Effector memory CD8-positive, alpha-beta T cell (primary cell): ENCODE measurements at regions not wholly inside any gene's neighbourhood (a gene's known extent, or its start where the extent isn't known, plus 50 kb on each side); places are given as distances from the start of the nearest gene placed in this dataset.

ENCODE experiments used
- ATAC-seq: fragments of 150-1000 bp; cut with Tn5 transposase; replicated peaks from 2 replicates; pipeline ENCODE4 v1.10.0; 2021; ENCODE audit warnings: mild to moderate bottlenecking, moderate library complexity
- DNase-seq, 3 experiments: peaks; one replicate each; pipeline ENCODE4 v3.0.0; 2021
- H3K27ac Mint-ChIP-seq, 2 donors: one replicate each; pipeline ENCODE4 v1.8.0; 2022; ENCODE audit warnings: mild to moderate bottlenecking in 2 of 2, mixed read lengths in 2 of 2, moderate library complexity in 2 of 2
- H3K27me3 Mint-ChIP-seq, 2 donors: one replicate each; pipeline ENCODE4 v1.8.0; 2022; ENCODE audit warnings: mixed read lengths in 2 of 2
- H3K36me3 Mint-ChIP-seq: one replicate; pipeline ENCODE4 v1.8.0; 2022; ENCODE audit warnings: mild to moderate bottlenecking, moderate library complexity, mixed read lengths; ENCODE audit not compliant: insufficient read depth
- H3K4me1 Mint-ChIP-seq, 2 donors: one replicate each; pipeline ENCODE4 v1.8.0; 2022; ENCODE audit warnings: low read depth in 2 of 2, mixed read lengths in 2 of 2
- H3K4me3 Mint-ChIP-seq, 2 donors: one replicate each; pipeline ENCODE4 v1.8.0; 2022; ENCODE audit warnings: mild to moderate bottlenecking in 2 of 2, mixed read lengths in 2 of 2, moderate library complexity in 2 of 2
- H3K9me3 Mint-ChIP-seq, 2 donors: one replicate each; pipeline ENCODE4 v1.8.0; 2022; ENCODE audit warnings: mixed read lengths in 2 of 2

GRCh38 chr18:47316924-47317323, 65.5 kb upstream of the SKOR2 start:
- H3K4me3 Mint-ChIP-seq, result no peak overlapping the region
- no peaks in the 10 kb centered on the region for H3K36me3 Mint-ChIP-seq
- H3K27me3 Mint-ChIP-seq, result peaks cover 4 to 31% of the 10 kb centered on the region in 2 donors
- no peaks in the 10 kb centered on the region for H3K4me1 Mint-ChIP-seq
- DNase-seq (no peak), ATAC-seq (no peak)
- no peak overlapping the region for H3K27ac Mint-ChIP-seq
- no peaks in the 10 kb centered on the region for H3K9me3 Mint-ChIP-seq

- Mint-ChIP-seq H3K4me1 (no peaks in the 10 kb centered on the region), H3K36me3 (no peaks in the 10 kb centered on the region), H3K27ac (no peak overlapping the region), H3K9me3 (no peaks in the 10 kb centered on the region), H3K27me3 (peaks cover 12 to 40% of the 10 kb centered on the region in 2 donors), H3K4me3 (no peak overlapping the region)
- no peak for ATAC-seq
- no peak for DNase-seq
Observed at GRCh38 chr18:47313901-47314300, 62.4 kb upstream of the SKOR2 start.

GRCh38 chr18:47311585-47311984, 60.1 kb upstream of the SKOR2 start:
- H3K9me3 Mint-ChIP-seq, result no peaks in the 10 kb centered on the region
- H3K36me3 Mint-ChIP-seq, result no peaks in the 10 kb centered on the region
- H3K4me3 Mint-ChIP-seq, result no peak overlapping the region
- DNase-seq, result no peak
- peaks cover 13 to 51% of the 10 kb centered on the region in 2 donors for H3K27me3 Mint-ChIP-seq
- no peak overlapping the region for H3K27ac Mint-ChIP-seq
- no peak for ATAC-seq
- H3K4me1 Mint-ChIP-seq, result no peaks in the 10 kb centered on the region
